ENCODE measurements at regions not wholly inside any gene's neighbourhood (a gene's known extent, or its start where the extent isn't known, plus 50 kb on each side); places are given as distances from the start of the nearest gene placed in this dataset.

GRCh38 chr1:238060061-238060460 lies 169.3 kb upstream of the ZP4 start:
- no peaks in the 10 kb centered on the region for H3K4me1 ChIP-seq (replicated peaks)
- no peaks in the 10 kb centered on the region for H3K9me3 ChIP-seq
- TF ChIP-seq POLR2AphosphoS5 (IDR thresholded peaks at IDR 0.05) (no peak), POLR2A (IDR thresholded peaks at IDR 0.05) (no peak)
- WGBS = 54% methylated on average over 2 of the region's 2 CpGs
- no peak overlapping the region for H3K4me3 ChIP-seq
- H3K27ac ChIP-seq = no peak overlapping the region
- DNase-seq (ENCODE audit: low spot score) = no peak
- intact Hi-C loops (cut with DNase I) = no loop called here
- H3K27me3 ChIP-seq (replicated peaks; ENCODE audit: insufficient read depth) = no peaks in the 10 kb centered on the region
- H3K36me3 ChIP-seq = no peaks in the 10 kb centered on the region

- no peak overlapping the region for H3K4me3 ChIP-seq
- intact Hi-C loops (cut with DNase I) = no loop called here
- no peaks in the 10 kb centered on the region for H3K36me3 ChIP-seq
- WGBS = 42% methylated on average over 4 of the region's 4 CpGs
- no peaks in the 10 kb centered on the region for H3K4me1 ChIP-seq (replicated peaks)
- no peak for DNase-seq (ENCODE audit: low spot score)
- H3K9me3 ChIP-seq = no peaks in the 10 kb centered on the region
- H3K27me3 ChIP-seq (replicated peaks; ENCODE audit: insufficient read depth) = no peaks in the 10 kb centered on the region
- no peak overlapping the region for H3K27ac ChIP-seq
- no peak for TF ChIP-seq CTCF (IDR thresholded peaks at IDR 0.05)
- no peak for TF ChIP-seq POLR2AphosphoS5 (IDR thresholded peaks at IDR 0.05)
- no peak for TF ChIP-seq POLR2A (IDR thresholded peaks at IDR 0.05)
Observed at GRCh38 chr1:238052496-238053266, 162.0 kb upstream of the ZP4 start.

GRCh38 chr1:238029126-238029525 lies 138.4 kb upstream of the ZP4 start:
- H3K27ac ChIP-seq = no peak overlapping the region
- 71% methylated on average over 1 of the region's 1 CpG for WGBS
- intact Hi-C loops (cut with DNase I) = no loop called here

DNA sequence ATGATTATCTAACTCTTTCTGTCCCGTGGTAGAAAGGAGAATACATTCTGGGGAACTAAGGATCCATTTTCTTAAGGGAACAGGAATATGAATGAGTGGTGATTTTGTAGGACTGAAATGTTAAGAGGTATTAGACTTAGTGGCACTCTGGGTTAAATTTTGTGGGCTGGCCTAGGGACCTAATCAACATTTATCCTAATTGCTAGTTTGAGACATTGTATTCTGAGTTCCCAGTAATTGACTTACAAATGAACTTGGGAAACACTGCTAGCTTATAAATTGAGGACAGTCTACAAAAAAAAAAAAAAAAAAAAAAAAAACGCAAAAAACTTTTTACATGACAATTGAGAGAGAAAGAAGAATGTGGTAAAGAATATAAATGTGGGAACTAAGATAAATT lies 136.6 kb upstream of the ZP4 start:
- Histone ChIP-seq H3K4me3 (no peak overlapping the region), H3K4me1 (replicated peaks) (no peaks in the 10 kb centered on the region), H3K36me3 (no peaks in the 10 kb centered on the region), H3K27ac (no peak overlapping the region), H3K9me3 (no peaks in the 10 kb centered on the region), H3K27me3 (replicated peaks; ENCODE audit: insufficient read depth) (no peaks in the 10 kb centered on the region)
- 56% methylated on average over 2 of the region's 2 CpGs for WGBS
- TF ChIP-seq POLR2AphosphoS5 (IDR thresholded peaks at IDR 0.05) (no peak), CTCF (IDR thresholded peaks at IDR 0.05) (no peak), POLR2A (IDR thresholded peaks at IDR 0.05) (no peak)
- DNase-seq (ENCODE audit: low spot score) = no peak
- intact Hi-C loops (cut with DNase I) = no loop called here

More at GRCh38 chr1:238029126-238029525, 138.4 kb upstream of the ZP4 start:
- no peaks in the 10 kb centered on the region for H3K27me3 ChIP-seq (replicated peaks; ENCODE audit: insufficient read depth)
- DNase-seq (ENCODE audit: low spot score) = no peak
- H3K9me3 ChIP-seq = no peaks in the 10 kb centered on the region
- no peak overlapping the region for H3K4me3 ChIP-seq
- no peaks in the 10 kb centered on the region for H3K36me3 ChIP-seq
- H3K4me1 ChIP-seq (replicated peaks) = no peaks in the 10 kb centered on the region
- TF ChIP-seq CTCF (IDR thresholded peaks at IDR 0.05) = no peak

DNA sequence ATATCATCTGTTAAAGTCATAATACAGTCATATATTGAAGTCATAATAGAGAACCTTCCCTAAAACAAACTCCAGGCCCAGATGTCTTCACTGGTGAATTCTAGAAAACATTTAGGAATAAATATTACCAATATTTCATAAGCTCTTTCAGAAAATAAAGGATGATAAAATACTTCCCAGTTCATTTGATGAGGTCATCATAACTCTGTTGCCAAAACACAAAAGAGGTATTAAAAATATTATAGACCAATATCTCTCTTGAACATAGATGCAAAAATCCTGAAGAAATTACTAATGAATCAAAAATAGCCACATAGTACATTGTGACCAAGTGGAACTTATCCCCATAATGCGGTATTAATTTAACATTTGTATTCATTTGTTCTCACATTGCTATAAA lies 132.4 kb upstream of the ZP4 start:
- DNase-seq (ENCODE audit: low spot score) = no peak
- H3K4me3 ChIP-seq = no peak overlapping the region
- no peaks in the 10 kb centered on the region for H3K27me3 ChIP-seq (replicated peaks; ENCODE audit: insufficient read depth)
- no peaks in the 10 kb centered on the region for H3K36me3 ChIP-seq
- TF ChIP-seq CTCF (IDR thresholded peaks at IDR 0.05) = no peak
- no peak for TF ChIP-seq POLR2AphosphoS5 (IDR thresholded peaks at IDR 0.05)
- no peak for TF ChIP-seq POLR2A (IDR thresholded peaks at IDR 0.05)
- H3K27ac ChIP-seq = no peak overlapping the region
- H3K4me1 ChIP-seq (replicated peaks) = no peaks in the 10 kb centered on the region
- 93% methylated on average over 1 of the region's 1 CpG for WGBS
- no peaks in the 10 kb centered on the region for H3K9me3 ChIP-seq
- intact Hi-C loops (cut with DNase I) = no loop called here
